ENCODE measurements at regions not wholly inside any gene's neighbourhood (a gene's known extent, or its start where the extent isn't known, plus 50 kb on each side); places are given as distances from the start of the nearest gene placed in this dataset.

DNA sequence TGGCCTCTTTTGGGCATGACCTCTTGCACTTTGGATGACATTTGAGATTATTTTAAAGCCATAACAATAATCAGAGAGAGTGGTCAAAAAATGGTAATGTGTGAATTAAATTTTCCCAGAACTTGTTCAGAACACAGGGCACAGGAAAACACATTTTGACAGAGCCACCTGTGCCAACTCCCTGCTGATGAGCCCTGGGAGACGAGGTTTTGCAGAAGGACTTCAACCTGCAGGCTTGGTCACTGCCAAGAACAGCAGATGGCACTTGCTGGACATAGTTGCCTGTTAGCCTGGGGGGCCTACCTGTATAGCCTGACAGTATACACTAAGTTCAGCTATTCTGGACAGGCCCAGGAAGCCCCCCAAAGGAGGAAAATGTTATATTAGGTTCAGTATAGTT is 277.8 kb upstream of the EMCN start:
- DNase-seq (ENCODE audit: low read depth, low spot score): no peak
- Histone ChIP-seq H3K4me3 (replicated peaks in 1 of 2; ENCODE audit: low read depth in 1 of 2, low read length in 2 of 2) (no peak overlapping the region), H3K9me3 (ENCODE audit: control insufficient read depth in 1 of 2, insufficient read depth in 1 of 2, low read depth in 1 of 2, low read length in 2 of 2) (no peaks in the 10 kb centered on the region), H3K36me3 (ENCODE audit: control insufficient read depth in 1 of 2, insufficient read depth in 2 of 2, low read length in 2 of 2) (no peaks in the 10 kb centered on the region), H3K27ac (ENCODE audit: low read depth, low read length) (no peak overlapping the region), H3K9me2 (ENCODE audit: insufficient read depth) (no peaks in the 10 kb centered on the region), H2AFZ (ENCODE audit: low read depth, low read length, poor library complexity, severe bottlenecking) (no peak overlapping the region), H3K27me3 (ENCODE audit: insufficient read depth, low read length) (no peaks in the 10 kb centered on the region), H3K4me2 (ENCODE audit: low read length) (no peak overlapping the region), H3K9ac (ENCODE audit: low read length) (no peak overlapping the region), H4K20me1 (ENCODE audit: insufficient read depth) (no peaks in the 10 kb centered on the region), H3K4me1 (ENCODE audit: control insufficient read depth in 1 of 2, insufficient read depth in 2 of 2, low read length in 2 of 2) (no peaks in the 10 kb centered on the region), H3K79me2 (ENCODE audit: insufficient read depth, low read length) (no peaks in the 10 kb centered on the region)
- TF ChIP-seq YY1 (IDR thresholded peaks at IDR 0.05; ENCODE audit: extremely low read depth, insufficient replicate concordance, low read depth, low read length) (no peak), ZFX (IDR thresholded peaks at IDR 0.05) (no peak), SIN3A (IDR thresholded peaks at IDR 0.05; ENCODE audit: low read depth) (no peak), POLR2A (IDR thresholded peaks at IDR 0.05; ENCODE audit: borderline replicate concordance, extremely low read depth, insufficient read depth, insufficient read length) (no peak), SP1 (IDR thresholded peaks at IDR 0.05; ENCODE audit: low read depth) (no peak), FOSL1 (IDR thresholded peaks at IDR 0.05; ENCODE audit: low read depth) (no peak), ZBTB33 (IDR thresholded peaks at IDR 0.05; ENCODE audit: extremely low read depth, insufficient replicate concordance, low read length) (no peak), POLR2AphosphoS5 (IDR thresholded peaks at IDR 0.05; ENCODE audit: low read depth, low read length) (no peak), CEBPB (IDR thresholded peaks at IDR 0.05; ENCODE audit: low read depth) (no peak), RAD21 (IDR thresholded peaks at IDR 0.05; ENCODE audit: low read depth) (no peak), ELF1 (IDR thresholded peaks at IDR 0.05; ENCODE audit: borderline replicate concordance, low read depth) (no peak), TCF7L2 (IDR thresholded peaks at IDR 0.05; ENCODE audit: borderline replicate concordance, extremely low read depth, insufficient read depth, insufficient read length) (no peak), EZH2 (IDR thresholded peaks at IDR 0.05) (no peak), ATF3 (IDR thresholded peaks at IDR 0.05) (no peak), ZNF274 (IDR thresholded peaks at IDR 0.05; ENCODE audit: low read depth, low read length) (no peak), SRF (IDR thresholded peaks at IDR 0.05; ENCODE audit: low read depth) (no peak), EZH2phosphoT487 (IDR thresholded peaks at IDR 0.05; ENCODE audit: borderline replicate concordance) (no peak)
- TF ChIP-seq, protein P1, sequence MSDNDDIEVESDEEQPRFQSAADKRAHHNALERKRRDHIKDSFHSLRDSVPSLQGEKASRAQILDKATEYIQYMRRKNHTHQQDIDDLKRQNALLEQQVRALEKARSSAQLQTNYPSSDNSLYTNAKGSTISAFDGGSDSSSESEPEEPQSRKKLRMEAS (IDR thresholded peaks at IDR 0.05): no peak
- TF ChIP-seq, protein P2, sequence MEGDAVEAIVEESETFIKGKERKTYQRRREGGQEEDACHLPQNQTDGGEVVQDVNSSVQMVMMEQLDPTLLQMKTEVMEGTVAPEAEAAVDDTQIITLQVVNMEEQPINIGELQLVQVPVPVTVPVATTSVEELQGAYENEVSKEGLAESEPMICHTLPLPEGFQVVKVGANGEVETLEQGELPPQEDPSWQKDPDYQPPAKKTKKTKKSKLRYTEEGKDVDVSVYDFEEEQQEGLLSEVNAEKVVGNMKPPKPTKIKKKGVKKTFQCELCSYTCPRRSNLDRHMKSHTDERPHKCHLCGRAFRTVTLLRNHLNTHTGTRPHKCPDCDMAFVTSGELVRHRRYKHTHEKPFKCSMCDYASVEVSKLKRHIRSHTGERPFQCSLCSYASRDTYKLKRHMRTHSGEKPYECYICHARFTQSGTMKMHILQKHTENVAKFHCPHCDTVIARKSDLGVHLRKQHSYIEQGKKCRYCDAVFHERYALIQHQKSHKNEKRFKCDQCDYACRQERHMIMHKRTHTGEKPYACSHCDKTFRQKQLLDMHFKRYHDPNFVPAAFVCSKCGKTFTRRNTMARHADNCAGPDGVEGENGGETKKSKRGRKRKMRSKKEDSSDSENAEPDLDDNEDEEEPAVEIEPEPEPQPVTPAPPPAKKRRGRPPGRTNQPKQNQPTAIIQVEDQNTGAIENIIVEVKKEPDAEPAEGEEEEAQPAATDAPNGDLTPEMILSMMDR (IDR thresholded peaks at IDR 0.05 in 2 of 3, conservative IDR thresholded peaks at IDR 0.05 in 1 of 3; ENCODE audit: borderline replicate concordance in 1 of 3, insufficient read depth in 1 of 3, low read depth in 2 of 3, low read length in 2 of 3): no peak
- ChIA-PET CTCF (no interaction called here), RAD21 (ENCODE audit: low non-redundant PET in 1 of 2, low total read pairs in 2 of 2, uncharacterized antibody in 2 of 2, unreplicated experiment in 2 of 2) (no interaction called here), POLR2A (no interaction called here)
- no peak for ATAC-seq
- intact Hi-C loops (cut with micrococcal nuclease): no loop called here
- BruUV-seq (replicated peaks): no TSS peak
